Liver (tissue), 8 donors: ENCODE measurements at regions not wholly inside any gene's neighbourhood (a gene's known extent, or its start where the extent isn't known, plus 50 kb on each side); places are given as distances from the start of the nearest gene placed in this dataset.

ENCODE experiments used
- DNase-seq: peaks from one replicate; pipeline ENCODE4 v3.0.0-alpha.2; 2017; ENCODE audit warnings: low spot score
- H3K27ac ChIP-seq, 2 donors: one replicate each; pipeline ENCODE4 v1.7.0; 2013; ENCODE audit warnings: inconsistent platforms in 2 of 2, low read length in 2 of 2, control low read depth in 1 of 2, low read depth in 1 of 2, mild to moderate bottlenecking in 1 of 2
- H3K27me3 ChIP-seq, 4 donors: one replicate each; pipeline versions ENCODE4 v1.6.1 to v1.7.0; 2013; ENCODE audit warnings: low read length in 3 of 4, inconsistent platforms in 1 of 4, mild to moderate bottlenecking in 1 of 4, moderate library complexity in 1 of 4; ENCODE audit not compliant: control insufficient read depth in 4 of 4, insufficient read depth in 4 of 4
- H3K36me3 ChIP-seq, 4 donors: one replicate each; pipeline versions ENCODE4 v1.6.1 to v1.7.0; 2013; ENCODE audit warnings: low read length in 3 of 4, mild to moderate bottlenecking in 3 of 4, low read depth in 1 of 4, moderate library complexity in 1 of 4; ENCODE audit not compliant: control insufficient read depth in 4 of 4, insufficient read depth in 3 of 4
- H3K4me1 ChIP-seq, 4 donors: one replicate each; pipeline versions ENCODE4 v1.6.1 to v1.7.0; 2013; ENCODE audit warnings: low read length in 3 of 4, mild to moderate bottlenecking in 3 of 4, moderate library complexity in 1 of 4; ENCODE audit not compliant: control insufficient read depth in 4 of 4, insufficient read depth in 4 of 4
- H3K4me3 ChIP-seq, 3 donors: one replicate each; pipeline versions ENCODE4 v1.6.1 to v1.7.0; 2013; ENCODE audit warnings: low read length in 3 of 3, control low read depth in 1 of 3, low read depth in 1 of 3, mild to moderate bottlenecking in 1 of 3
- H3K9ac ChIP-seq, 2 donors: one replicate each; pipeline ENCODE4 v1.7.0; 2013; ENCODE audit warnings: low read length in 2 of 2, mild to moderate bottlenecking in 2 of 2, moderate library complexity in 2 of 2, control low read depth in 1 of 2, low read depth in 1 of 2
- H3K9me3 ChIP-seq, 4 donors: one replicate each; pipeline versions ENCODE4 v1.6.1 to v1.7.0; 2013; ENCODE audit warnings: low read length in 3 of 4; ENCODE audit not compliant: control insufficient read depth in 4 of 4
- ATF3 ChIP-seq: IDR thresholded peaks from 2 replicates; pipeline ENCODE4 v1.6.1; 2016; ENCODE audit warnings: antibody characterized with exemption
- CTCF ChIP-seq: fragments of 150-350 bp; IDR thresholded peaks from 2 replicates; pipeline ENCODE4 v1.5.1; 2017; ENCODE audit warnings: improper control_type of control experiment, low read depth, low read length; ENCODE audit not compliant: missing input control
- EGR1 ChIP-seq, 2 donors: IDR thresholded peaks; 2 replicates each; pipeline ENCODE4 v1.6.1; 2016 to 2018; ENCODE audit warnings: antibody characterized with exemption in 2 of 2, low read depth in 2 of 2
- FOXA1 ChIP-seq: IDR thresholded peaks from 2 replicates; pipeline ENCODE4 v1.6.1; 2016; ENCODE audit warnings: antibody characterized with exemption
- FOXA2 ChIP-seq: IDR thresholded peaks from 2 replicates; pipeline ENCODE4 v1.6.1; 2016; ENCODE audit warnings: antibody characterized with exemption
- GABPA ChIP-seq, 2 donors: IDR thresholded peaks in 1 of 2; conservative IDR thresholded peaks in 1 of 2; 2 replicates each; pipeline ENCODE4 v1.6.1; 2016; ENCODE audit warnings: antibody characterized with exemption in 2 of 2, mild to moderate bottlenecking in 1 of 2, moderate library complexity in 1 of 2
- HNF4A ChIP-seq, 2 donors: conservative IDR thresholded peaks; 2 replicates each; pipeline ENCODE4 v1.6.1; 2016; ENCODE audit warnings: antibody characterized with exemption in 2 of 2, mild to moderate bottlenecking in 2 of 2
- JUND ChIP-seq, 2 donors: IDR thresholded peaks; 2 replicates each; pipeline ENCODE4 v1.6.1; 2016; ENCODE audit warnings: antibody characterized with exemption in 2 of 2
- MAX ChIP-seq: IDR thresholded peaks from 2 replicates; pipeline ENCODE4 v1.6.1; 2016; ENCODE audit warnings: antibody characterized with exemption
- NR2F2 ChIP-seq: IDR thresholded peaks from 2 replicates; pipeline ENCODE4 v1.6.1; 2016; ENCODE audit warnings: antibody characterized with exemption
- REST ChIP-seq: IDR thresholded peaks from 2 replicates; pipeline ENCODE4 v1.6.1; 2016; ENCODE audit warnings: antibody characterized with exemption, mild to moderate bottlenecking
- SP1 ChIP-seq: IDR thresholded peaks from 2 replicates; pipeline ENCODE4 v1.6.1; 2018; ENCODE audit warnings: antibody characterized with exemption, mild to moderate bottlenecking
- TAF1 ChIP-seq: conservative IDR thresholded peaks from 2 replicates; pipeline ENCODE4 v1.6.1; 2016; ENCODE audit warnings: antibody characterized with exemption, mild to moderate bottlenecking
- YY1 ChIP-seq: IDR thresholded peaks from 2 replicates; pipeline ENCODE4 v1.6.1; 2016; ENCODE audit warnings: antibody characterized with exemption, mild to moderate bottlenecking
- WGBS: extraction: QIAGEN DNeasy Blood & Tissue Kit; methylation state at CpG from one replicate; pipeline ENCODE4 v1.1.7; 2013; 5-methylcytosine and 5-hydroxymethylcytosine counted together
- donor health status: healthy.
- donor health status: healthy.
- donor health status: healthy.
- donor health status: healthy.
- donor health status: healthy.

GRCh38 chr17:28247671-28248555, 71.1 kb upstream of the TMEM97 start:
- Histone ChIP-seq H3K36me3 (no peaks in the 10 kb centered on the region), H3K4me3 (no peak overlapping the region), H3K9ac (no peak overlapping the region), H3K27ac (no peak overlapping the region), H3K9me3 (no peaks in the 10 kb centered on the region), H3K4me1 (peaks cover 1 to 11% (median 10%) of the 10 kb centered on the region in 4 donors), H3K27me3 (no peaks in the 10 kb centered on the region)
- TF ChIP-seq CTCF, result no peak
- no peak for TF ChIP-seq MAX
- TF ChIP-seq FOXA2, result no peak
- WGBS, result 85% methylated on average over 15 of the region's 15 CpGs
- no peak for DNase-seq

- no peaks in the 10 kb centered on the region for H3K9me3 ChIP-seq
- peaks cover 1 to 11% (median 10%) of the 10 kb centered on the region in 4 donors for H3K4me1 ChIP-seq
- no peak overlapping the region for H3K9ac ChIP-seq
- TF ChIP-seq HNF4A (conservative IDR thresholded peaks at IDR 0.05), result no peak
- no peak for TF ChIP-seq JUND (IDR thresholded peaks at IDR 0.05)
- no peak for TF ChIP-seq GABPA (IDR thresholded peaks at IDR 0.05 in 1 of 2, conservative IDR thresholded peaks at IDR 0.05 in 1 of 2)
- TF ChIP-seq TAF1, result no peak
- TF ChIP-seq YY1, result no peak
- no peak for TF ChIP-seq REST
- TF ChIP-seq FOXA1, result no peak
- no peak for TF ChIP-seq CTCF
- TF ChIP-seq SP1, result no peak
- no peak for TF ChIP-seq NR2F2
- TF ChIP-seq FOXA2, result no peak
- TF ChIP-seq EGR1 (IDR thresholded peaks at IDR 0.05; ENCODE audit: low read depth in 2 of 2), result no peak
- TF ChIP-seq MAX, result no peak
- TF ChIP-seq ATF3, result no peak
- no peak overlapping the region for H3K27ac ChIP-seq
- DNase-seq, result no peak
- H3K27me3 ChIP-seq, result no peaks in the 10 kb centered on the region
- no peaks in the 10 kb centered on the region for H3K36me3 ChIP-seq
- 90% methylated on average over 5 of the region's 5 CpGs for whole genome bisulfite sequencing
- no peak overlapping the region for H3K4me3 ChIP-seq
Observed at GRCh38 chr17:28249706-28250105, 69.3 kb upstream of the TMEM97 start.
